Testis (tissue), 2 donors: ENCODE measurements at regions not wholly inside any gene's neighbourhood (a gene's known extent, or its start where the extent isn't known, plus 50 kb on each side); places are given as distances from the start of the nearest gene placed in this dataset.

Experiments
- DNase-seq: peaks from one replicate; pipeline ENCODE4 v3.0.0-alpha.2; 2019
- H3K27ac ChIP-seq, 2 donors: fragments of 200-600 bp; sonication (generic); one replicate each; pipeline ENCODE4 v1.5.1; 2019
- H3K27me3 ChIP-seq: fragments of 200-600 bp; sonication (generic); one replicate; pipeline ENCODE4 v1.5.1; 2019
- H3K36me3 ChIP-seq: fragments of 200-600 bp; sonication (generic); one replicate; pipeline ENCODE4 v1.5.1; 2017; ENCODE audit warnings: low read depth; ENCODE audit errors: missing control alignments
- H3K4me1 ChIP-seq: fragments of 200-600 bp; sonication (generic); one replicate; pipeline ENCODE4 v1.5.1; 2019
- H3K4me3 ChIP-seq, 2 donors: fragments of 200-600 bp; sonication (generic); one replicate each; pipeline ENCODE4 v1.5.1; 2017 to 2019
- H3K9me3 ChIP-seq: fragments of 200-600 bp; sonication (generic); one replicate; pipeline ENCODE4 v1.5.1; 2017
- CTCF ChIP-seq, 3 experiments: fragments of 450-650 bp in 2 of 3; fragments of 200-600 bp in 1 of 3; sonication (generic) in 1 of 3; IDR thresholded peaks; one replicate each; pipeline ENCODE4 v1.5.1; 2016 to 2019; ENCODE audit warnings: antibody characterized with exemption in 3 of 3, mild to moderate bottlenecking in 2 of 3, moderate library complexity in 1 of 3
- POLR2A ChIP-seq: fragments of 450-650 bp; IDR thresholded peaks from one replicate; pipeline ENCODE4 v1.6.1; 2017; ENCODE audit warnings: antibody characterized with exemption, mild to moderate bottlenecking, moderate library complexity
- WGBS, 2 donors: methylation state at CpG; one replicate each; pipeline ENCODE4 v1.1.5; 2018; 5-methylcytosine and 5-hydroxymethylcytosine counted together
- intact Hi-C: fragments of 100-400 bp; cut with DNase I; formaldehyde crosslinking; loops from one replicate; pipeline ENCODE4 v1.15.1; 2023; ENCODE audit warnings: low total_unique reads

- no peaks in the 10 kb centered on the region for H3K4me1 ChIP-seq
- no peaks in the 10 kb centered on the region for H3K27me3 ChIP-seq
- no peak overlapping the region for H3K4me3 ChIP-seq
- DNase-seq, result no peak
- TF ChIP-seq POLR2A, result no peak
- no peak for TF ChIP-seq CTCF (IDR thresholded peaks at IDR 0.05)
- 87 to 99% methylated on average over 2 of the region's 2 CpGs for WGBS, 2 donors
- H3K36me3 ChIP-seq, result no peaks in the 10 kb centered on the region
- H3K9me3 ChIP-seq, result no peaks in the 10 kb centered on the region
- intact Hi-C loops, result no loop called here
- no peak overlapping the region for H3K27ac ChIP-seq
Observed at GRCh38 chr3:59469948-59470723, 420.3 kb upstream of the CFAP20DC start.

- no peaks in the 10 kb centered on the region for H3K4me1 ChIP-seq
- no peaks in the 10 kb centered on the region for H3K9me3 ChIP-seq
- no peak for TF ChIP-seq CTCF (IDR thresholded peaks at IDR 0.05)
- TF ChIP-seq POLR2A, result no peak
- no peaks in the 10 kb centered on the region for H3K36me3 ChIP-seq
- intact Hi-C loops, result no loop called here
- no peak overlapping the region for H3K4me3 ChIP-seq
- no peak overlapping the region for H3K27ac ChIP-seq
- no peak for DNase-seq
- H3K27me3 ChIP-seq, result no peaks in the 10 kb centered on the region
- 72 to 76% methylated on average over 4 of the region's 4 CpGs for WGBS, 2 donors
Observed at GRCh38 chr3:59467476-59467875, 417.7 kb upstream of the CFAP20DC start.

GRCh38 chr3:59464187-59464586 is 414.4 kb upstream of the CFAP20DC start:
- no peaks in the 10 kb centered on the region for H3K36me3 ChIP-seq
- H3K4me1 ChIP-seq, result no peaks in the 10 kb centered on the region
- DNase-seq, result no peak
- intact Hi-C loops, result no loop called here
- no peak for TF ChIP-seq POLR2A
- H3K9me3 ChIP-seq, result no peaks in the 10 kb centered on the region
- no peaks in the 10 kb centered on the region for H3K27me3 ChIP-seq
- H3K27ac ChIP-seq, result no peak overlapping the region
- WGBS, 2 donors, result 80 to 89% methylated on average over 6 of the region's 6 CpGs
- H3K4me3 ChIP-seq, result no peak overlapping the region

GRCh38 chr3:59463253-59463652 is 413.4 kb upstream of the CFAP20DC start:
- intact Hi-C loops, result no loop called here
- Histone ChIP-seq H3K4me1 (no peaks in the 10 kb centered on the region), H3K27me3 (no peaks in the 10 kb centered on the region), H3K27ac (no peak overlapping the region), H3K36me3 (no peaks in the 10 kb centered on the region), H3K9me3 (no peaks in the 10 kb centered on the region), H3K4me3 (no peak overlapping the region)
- TF ChIP-seq POLR2A (no peak), CTCF (IDR thresholded peaks at IDR 0.05) (no peak)
- WGBS, 2 donors, result 80 to 83% methylated on average over 5 of the region's 5 CpGs
- DNase-seq, result no peak

GRCh38 chr3:59460068-59460467 is 410.2 kb upstream of the CFAP20DC start:
- WGBS, 2 donors, result 83 to 85% methylated on average over 2 of the region's 2 CpGs
- Histone ChIP-seq H3K4me3 (no peak overlapping the region), H3K9me3 (no peaks in the 10 kb centered on the region), H3K27ac (no peak overlapping the region), H3K4me1 (no peaks in the 10 kb centered on the region), H3K36me3 (no peaks in the 10 kb centered on the region), H3K27me3 (no peaks in the 10 kb centered on the region)
- intact Hi-C loops, result no loop called here
- no peak for DNase-seq
- no peak for TF ChIP-seq CTCF (IDR thresholded peaks at IDR 0.05)
- no peak for TF ChIP-seq POLR2A
